A673 (cell line): ENCODE measurements at regions not wholly inside any gene's neighbourhood (a gene's known extent, or its start where the extent isn't known, plus 50 kb on each side); places are given as distances from the start of the nearest gene placed in this dataset.

ENCODE experiments used
- CTCF ChIP-seq: fragments of 300-800, 200-600 bp; sonication (generic); conservative IDR thresholded peaks from 2 replicates; pipeline ENCODE4 v1.5.1; 2017; ENCODE audit warnings: low read depth, mild to moderate bottlenecking, antibody characterized with exemption, low read length, moderate library complexity, mixed read lengths
- EZH2 ChIP-seq: fragments of 200-600 bp; sonication (generic); IDR thresholded peaks from 2 replicates; pipeline ENCODE4 v1.6.1; 2017; ENCODE audit warnings: borderline replicate concordance, low read depth, mild to moderate bottlenecking, mixed read lengths, antibody characterized with exemption, low read length; ENCODE audit not compliant: poor library complexity, severe bottlenecking

GRCh38 chr14:34220378-34220706 lies 241.7 kb downstream of the SPTSSA start:
- no peak for TF ChIP-seq CTCF
- TF ChIP-seq EZH2: no peak
